ENCODE measurements at regions not wholly inside any gene's neighbourhood (a gene's known extent, or its start where the extent isn't known, plus 50 kb on each side); places are given as distances from the start of the nearest gene placed in this dataset.

GRCh38 chr20:2223558-2224367 lies 72.0 kb upstream of the TGM3 start:
- TF ChIP-seq CTCF (IDR thresholded peaks at IDR 0.05) (no peak), POLR2A (IDR thresholded peaks at IDR 0.05) (no peak)

Measured in heart left ventricle (tissue), 13 donors.